Activated CD8-positive, alpha-beta memory T cell treated with anti-CD3 and anti-CD28 coated beads for 36 hours (primary cell): ENCODE measurements at regions not wholly inside any gene's neighbourhood (a gene's known extent, or its start where the extent isn't known, plus 50 kb on each side); places are given as distances from the start of the nearest gene placed in this dataset.
"Not testable (repeated sequence)": the region's sequence is repeated elsewhere in the genome, so short reads cannot be mapped to it uniquely, and the experiment has no call there.

ENCODE experiments used
- CTCF ChIA-PET: fragments of 350-600 bp; sonication (Branson Sonifier 250); formaldehyde crosslinking; loops from one replicate; lab custom pipeline; 2021; ENCODE audit warnings: antibody characterized with exemption; lab: Charles Lee
- POLR2A ChIA-PET: fragments of 350-600 bp; sonication (Branson Sonifier 250); formaldehyde crosslinking; loops from one replicate; lab custom pipeline; 2021; ENCODE audit warnings: antibody characterized with exemption; lab: Charles Lee

- ChIA-PET POLR2A (no interaction called here), CTCF (no interaction called here)
Observed at GRCh38 chr7:19914866-19915265, 141.4 kb upstream of the TMEM196 start.

- ChIA-PET CTCF (no interaction called here), POLR2A (no interaction called here)
Observed at GRCh38 chr7:19900118-19900517, 126.7 kb upstream of the TMEM196 start.

GRCh38 chr7:19899529-19899928, 126.1 kb upstream of the TMEM196 start:
- CTCF ChIA-PET = no interaction called here

GRCh38 chr7:19882893-19883292, 109.5 kb upstream of the TMEM196 start:
- POLR2A ChIA-PET = not testable (repeated sequence)

More at GRCh38 chr7:19899529-19899928, 126.1 kb upstream of the TMEM196 start:
- POLR2A ChIA-PET = no interaction called here

GRCh38 chr7:19872094-19872493, 98.7 kb upstream of the TMEM196 start:
- ChIA-PET CTCF (no interaction called here), POLR2A (no interaction called here)

More at GRCh38 chr7:19882893-19883292, 109.5 kb upstream of the TMEM196 start:
- CTCF ChIA-PET = not testable (repeated sequence)

GRCh38 chr7:19871102-19871501, 97.7 kb upstream of the TMEM196 start:
- ChIA-PET POLR2A (no interaction called here), CTCF (no interaction called here)

GRCh38 chr7:19869979-19870378, 96.6 kb upstream of the TMEM196 start:
- ChIA-PET POLR2A (no interaction called here), CTCF (no interaction called here)

GRCh38 chr7:19853261-19853832, 79.9 kb upstream of the TMEM196 start:
- POLR2A ChIA-PET = no interaction called here

GRCh38 chr7:19852192-19852591, 78.8 kb upstream of the TMEM196 start:
- POLR2A ChIA-PET = no interaction called here
- CTCF ChIA-PET = no interaction called here

More at GRCh38 chr7:19853261-19853832, 79.9 kb upstream of the TMEM196 start:
- CTCF ChIA-PET = no interaction called here

GRCh38 chr7:19851504-19851903, 78.1 kb upstream of the TMEM196 start:
- CTCF ChIA-PET = no interaction called here

GRCh38 chr7:19834566-19834965, 61.1 kb upstream of the TMEM196 start:
- CTCF ChIA-PET = no interaction called here
- POLR2A ChIA-PET = no interaction called here

More at GRCh38 chr7:19851504-19851903, 78.1 kb upstream of the TMEM196 start:
- POLR2A ChIA-PET = no interaction called here

- ChIA-PET CTCF (interaction anchor here (0.9 kb wide), 1 partner anchor 117 kb away, joined by 3 read pairs; no protein-coding TSS in a partner anchor), POLR2A (no interaction called here)
Observed at GRCh38 chr7:19830604-19831003, 57.2 kb upstream of the TMEM196 start.
